Thoracic aorta (tissue), 2 donors: ENCODE measurements at regions not wholly inside any gene's neighbourhood (a gene's known extent, or its start where the extent isn't known, plus 50 kb on each side); places are given as distances from the start of the nearest gene placed in this dataset.

ENCODE experiments used
- ATAC-seq: fragments of 150-250 bp; one replicate; pipeline ENCODE4 v1.8.0; 2017; ENCODE audit warnings: low read depth; ENCODE audit not compliant: insufficient number of reproducible peaks, low FRiP score
- DNase-seq: peaks from one replicate; pipeline ENCODE4 v3.0.0-alpha.2; 2020; ENCODE audit warnings: low spot score
- H3K27ac ChIP-seq, 2 donors: fragments of 200-600 bp; sonication (generic); 1 replicate in 1 of 2; 2 replicates in 1 of 2; pipeline ENCODE4 v1.5.1; 2016; ENCODE audit warnings: mild to moderate bottlenecking in 2 of 2, moderate library complexity in 2 of 2
- H3K27me3 ChIP-seq: fragments of 200-600 bp; sonication (generic); replicated peaks from 2 replicates; pipeline ENCODE4 v1.6.0; 2016; ENCODE audit warnings: mild to moderate bottlenecking; ENCODE audit not compliant: insufficient read depth
- H3K36me3 ChIP-seq: fragments of 200-600 bp; sonication (generic); one replicate; pipeline ENCODE4 v1.5.1; 2016
- H3K4me1 ChIP-seq, 2 donors: fragments of 200-600 bp; sonication (generic); 1 replicate in 1 of 2; 2 replicates in 1 of 2; pipeline versions ENCODE4 v1.5.1 to v1.6.0; 2016; ENCODE audit warnings: low read depth in 2 of 2, mild to moderate bottlenecking in 1 of 2; ENCODE audit not compliant: control insufficient read depth in 1 of 2
- H3K4me3 ChIP-seq: fragments of 200-600 bp; sonication (generic); 2 replicates; pipeline ENCODE4 v1.5.1; 2016; ENCODE audit warnings: mild to moderate bottlenecking
- H3K9me3 ChIP-seq: fragments of 200-600 bp; sonication (generic); 2 replicates; pipeline ENCODE4 v1.5.1; 2016
- TF ChIP-seq, protein P1 (sequence below): fragments of 200-600 bp; sonication (generic); IDR thresholded peaks from one replicate; pipeline ENCODE4 v1.5.1; 2019; ENCODE audit warnings: antibody characterized with exemption

DNA sequence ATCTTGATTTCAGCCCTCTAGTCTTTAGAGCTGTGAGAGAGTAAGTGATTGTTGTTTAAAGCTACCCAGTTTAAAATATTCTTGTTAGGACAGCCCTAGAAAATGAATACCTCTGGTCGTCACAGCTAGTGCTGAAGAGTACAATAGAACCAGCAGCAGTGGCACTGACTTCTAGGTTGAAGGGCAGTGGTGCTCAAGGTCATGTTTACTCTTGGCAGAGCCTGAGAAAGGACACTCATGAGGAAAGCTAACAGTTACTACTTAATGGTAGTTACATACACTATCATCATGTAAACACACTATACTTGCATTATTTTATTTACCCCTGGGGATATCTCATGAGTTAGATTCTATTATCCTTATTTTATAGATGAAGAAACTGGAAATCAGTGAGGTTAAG, 323.0 kb downstream of the SH2D4B start:
- H3K9me3 ChIP-seq: no peaks in the 10 kb centered on the region
- no peaks in the 10 kb centered on the region for H3K36me3 ChIP-seq
- DNase-seq: no peak
- no peaks in the 10 kb centered on the region for H3K4me1 ChIP-seq
- H3K27me3 ChIP-seq: no peaks in the 10 kb centered on the region
- no peak overlapping the region for H3K27ac ChIP-seq
- TF ChIP-seq, protein P1, sequence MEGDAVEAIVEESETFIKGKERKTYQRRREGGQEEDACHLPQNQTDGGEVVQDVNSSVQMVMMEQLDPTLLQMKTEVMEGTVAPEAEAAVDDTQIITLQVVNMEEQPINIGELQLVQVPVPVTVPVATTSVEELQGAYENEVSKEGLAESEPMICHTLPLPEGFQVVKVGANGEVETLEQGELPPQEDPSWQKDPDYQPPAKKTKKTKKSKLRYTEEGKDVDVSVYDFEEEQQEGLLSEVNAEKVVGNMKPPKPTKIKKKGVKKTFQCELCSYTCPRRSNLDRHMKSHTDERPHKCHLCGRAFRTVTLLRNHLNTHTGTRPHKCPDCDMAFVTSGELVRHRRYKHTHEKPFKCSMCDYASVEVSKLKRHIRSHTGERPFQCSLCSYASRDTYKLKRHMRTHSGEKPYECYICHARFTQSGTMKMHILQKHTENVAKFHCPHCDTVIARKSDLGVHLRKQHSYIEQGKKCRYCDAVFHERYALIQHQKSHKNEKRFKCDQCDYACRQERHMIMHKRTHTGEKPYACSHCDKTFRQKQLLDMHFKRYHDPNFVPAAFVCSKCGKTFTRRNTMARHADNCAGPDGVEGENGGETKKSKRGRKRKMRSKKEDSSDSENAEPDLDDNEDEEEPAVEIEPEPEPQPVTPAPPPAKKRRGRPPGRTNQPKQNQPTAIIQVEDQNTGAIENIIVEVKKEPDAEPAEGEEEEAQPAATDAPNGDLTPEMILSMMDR: no peak
- no peak for ATAC-seq
- H3K4me3 ChIP-seq: no peak overlapping the region

DNA sequence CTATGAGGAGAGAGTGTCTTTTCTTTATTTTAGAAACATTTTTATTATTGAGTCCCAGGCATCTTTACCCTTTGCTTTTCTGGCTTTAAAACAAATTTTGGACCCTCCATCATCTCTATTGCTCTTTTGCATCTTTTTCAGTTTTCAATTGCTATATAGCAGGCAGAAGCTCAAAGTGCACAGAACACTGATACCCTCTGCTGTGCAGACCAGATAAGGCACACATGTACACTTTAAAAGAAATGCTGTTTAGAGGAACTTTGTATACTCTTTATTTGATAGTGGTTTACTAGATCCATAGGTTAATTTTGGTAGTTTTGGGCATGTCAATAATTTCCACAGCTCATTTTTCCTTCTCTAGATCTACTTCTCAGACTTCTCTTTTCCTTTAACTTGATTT, 324.2 kb downstream of the SH2D4B start:
- Histone ChIP-seq H3K27ac (no peak overlapping the region), H3K36me3 (no peaks in the 10 kb centered on the region), H3K4me3 (no peak overlapping the region), H3K27me3 (no peaks in the 10 kb centered on the region), H3K4me1 (no peaks in the 10 kb centered on the region), H3K9me3 (no peaks in the 10 kb centered on the region)
- TF ChIP-seq, protein P1: no peak
- ATAC-seq (no peak), DNase-seq (no peak)

- Histone ChIP-seq H3K4me3 (no peak overlapping the region), H3K27ac (no peak overlapping the region), H3K4me1 (no peaks in the 10 kb centered on the region), H3K9me3 (no peaks in the 10 kb centered on the region), H3K36me3 (no peaks in the 10 kb centered on the region), H3K27me3 (no peaks in the 10 kb centered on the region)
- TF ChIP-seq, protein P1: no peak
- DNase-seq: no peak
- ATAC-seq: no peak
Observed at GRCh38 chr10:80870282-80870681, 332.6 kb downstream of the SH2D4B start.

- no peaks in the 10 kb centered on the region for H3K9me3 ChIP-seq
- no peak overlapping the region for H3K27ac ChIP-seq
- no peak overlapping the region for H3K4me3 ChIP-seq
- DNase-seq (no peak), ATAC-seq (no peak)
- TF ChIP-seq, protein P1: no peak
- no peaks in the 10 kb centered on the region for H3K36me3 ChIP-seq
- no peaks in the 10 kb centered on the region for H3K27me3 ChIP-seq
- H3K4me1 ChIP-seq: no peaks in the 10 kb centered on the region
Observed at GRCh38 chr10:80871083-80871482, 333.4 kb downstream of the SH2D4B start.

- no peaks in the 10 kb centered on the region for H3K4me1 ChIP-seq
- no peaks in the 10 kb centered on the region for H3K9me3 ChIP-seq
- no peaks in the 10 kb centered on the region for H3K27me3 ChIP-seq
- DNase-seq (no peak), ATAC-seq (no peak)
- TF ChIP-seq, protein P1: no peak
- H3K4me3 ChIP-seq: no peak overlapping the region
- H3K36me3 ChIP-seq: no peaks in the 10 kb centered on the region
- H3K27ac ChIP-seq: no peak overlapping the region
Observed at GRCh38 chr10:80878330-80878729, 340.6 kb downstream of the SH2D4B start.
